SK-N-SH treated with all-trans-retinoic acid at 6 μM for 48 hours (cell line): ENCODE measurements at regions not wholly inside any gene's neighbourhood (a gene's known extent, or its start where the extent isn't known, plus 50 kb on each side); places are given as distances from the start of the nearest gene placed in this dataset.

Experiments
- ARNTL ChIP-seq: fragments of 450-650 bp; formaldehyde crosslinking; IDR thresholded peaks from 2 replicates; pipeline ENCODE4 v1.5.0; 2020; ENCODE audit warnings: low read depth, mild to moderate bottlenecking, moderate library complexity, borderline replicate concordance
- GLIS3 ChIP-seq: fragments of 250-450 bp; sonication (Bioruptor Pico); IDR thresholded peaks from 2 replicates; pipeline ENCODE4 v1.5.0; 2020; ENCODE audit warnings: mild to moderate bottlenecking, moderate library complexity
- ISL1 ChIP-seq: fragments of 250-450 bp; sonication (Bioruptor Pico); IDR thresholded peaks from 2 replicates; pipeline ENCODE4 v2.1.2; 2022; ENCODE audit warnings: mild to moderate bottlenecking, moderate library complexity
- PATZ1 ChIP-seq: fragments of 250-450 bp; sonication (Bioruptor Pico); IDR thresholded peaks from 2 replicates; pipeline ENCODE4 v1.8.0; 2020; ENCODE audit warnings: mild to moderate bottlenecking, moderate library complexity, borderline replicate concordance
- RARB ChIP-seq: fragments of 250-450 bp; sonication (Bioruptor Pico); IDR thresholded peaks from 2 replicates; pipeline ENCODE4 v1.8.0; 2021; ENCODE audit warnings: mild to moderate bottlenecking, moderate library complexity
- SNAI2 ChIP-seq: fragments of 250-450 bp; sonication (Bioruptor Pico); IDR thresholded peaks from 2 replicates; pipeline ENCODE4 v1.5.0; 2020; ENCODE audit warnings: mild to moderate bottlenecking, moderate library complexity
- TCF4 ChIP-seq: fragments of 250-450 bp; sonication (Bioruptor Pico); IDR thresholded peaks from 2 replicates; pipeline ENCODE4 v1.8.0; 2021; ENCODE audit warnings: mild to moderate bottlenecking, moderate library complexity, borderline replicate concordance
- ZC3H10 ChIP-seq: fragments of 250-450 bp; sonication (Bioruptor Pico); IDR thresholded peaks from 2 replicates; pipeline ENCODE4 v1.5.1; 2021; ENCODE audit warnings: mild to moderate bottlenecking, moderate library complexity
- ZFP3 ChIP-seq: fragments of 250-450 bp; sonication (Bioruptor Pico); IDR thresholded peaks from 2 replicates; pipeline ENCODE4 v1.5.0; 2020; ENCODE audit warnings: mild to moderate bottlenecking, moderate library complexity
- ZFP30 ChIP-seq: fragments of 450-650 bp; formaldehyde crosslinking; IDR thresholded peaks from 2 replicates; pipeline ENCODE4 v1.5.0; 2022; ENCODE audit warnings: mild to moderate bottlenecking, moderate library complexity
- ZNF565 ChIP-seq: fragments of 450-650 bp; formaldehyde crosslinking; conservative IDR thresholded peaks from 2 replicates; pipeline ENCODE4 v1.5.0; 2020; ENCODE audit warnings: low read depth, mild to moderate bottlenecking, moderate library complexity
- ZNF70 ChIP-seq: fragments of 450-650 bp; formaldehyde crosslinking; IDR thresholded peaks from 2 replicates; pipeline ENCODE4 v1.5.0; 2020; ENCODE audit warnings: mild to moderate bottlenecking, moderate library complexity
- TF ChIP-seq, protein P1 (sequence below): fragments of 250-450 bp; sonication (Bioruptor Pico); IDR thresholded peaks from 2 replicates; pipeline ENCODE4 v1.5.1; 2021; ENCODE audit warnings: mild to moderate bottlenecking, moderate library complexity

GRCh38 chr3:72153477-72154314 is 368.7 kb upstream of the PROK2 start:
- TF ChIP-seq TCF4 (CRISPR knock-in tag) (no peak), RARB (no peak), ZFP3 (CRISPR knock-in tag) (no peak), ARNTL (CRISPR knock-in tag) (no peak), ZNF565 (CRISPR knock-in tag) (no peak), GLIS3 (CRISPR knock-in tag) (no peak), SNAI2 (CRISPR knock-in tag) (no peak), ZC3H10 (no peak), PATZ1 (CRISPR knock-in tag) (no peak), ZFP30 (CRISPR knock-in tag) (no peak), ZNF70 (CRISPR knock-in tag) (no peak), ISL1 (CRISPR knock-in tag) (no peak)
- TF ChIP-seq, protein P1, sequence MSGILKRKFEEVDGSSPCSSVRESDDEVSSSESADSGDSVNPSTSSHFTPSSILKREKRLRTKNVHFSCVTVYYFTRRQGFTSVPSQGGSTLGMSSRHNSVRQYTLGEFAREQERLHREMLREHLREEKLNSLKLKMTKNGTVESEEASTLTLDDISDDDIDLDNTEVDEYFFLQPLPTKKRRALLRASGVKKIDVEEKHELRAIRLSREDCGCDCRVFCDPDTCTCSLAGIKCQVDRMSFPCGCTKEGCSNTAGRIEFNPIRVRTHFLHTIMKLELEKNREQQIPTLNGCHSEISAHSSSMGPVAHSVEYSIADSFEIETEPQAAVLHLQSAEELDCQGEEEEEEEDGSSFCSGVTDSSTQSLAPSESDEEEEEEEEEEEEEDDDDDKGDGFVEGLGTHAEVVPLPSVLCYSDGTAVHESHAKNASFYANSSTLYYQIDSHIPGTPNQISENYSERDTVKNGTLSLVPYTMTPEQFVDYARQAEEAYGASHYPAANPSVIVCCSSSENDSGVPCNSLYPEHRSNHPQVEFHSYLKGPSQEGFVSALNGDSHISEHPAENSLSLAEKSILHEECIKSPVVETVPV (CRISPR knock-in tag), result no peak
